B cell (primary cell): ENCODE measurements at regions not wholly inside any gene's neighbourhood (a gene's known extent, or its start where the extent isn't known, plus 50 kb on each side); places are given as distances from the start of the nearest gene placed in this dataset.

Source experiments
- ATAC-seq: fragments of 200-7000 bp; cut with Tn5 transposase; one replicate; pipeline ENCODE4 v1.10.0; 2021; ENCODE audit warnings: low read depth, mild to moderate bottlenecking, moderate number of reproducible peaks, moderate library complexity
- CTCF ChIA-PET: fragments of 350-600 bp; sonication (Branson Sonifier 250); formaldehyde crosslinking; loops from one replicate; lab custom pipeline; 2021; ENCODE audit warnings: antibody characterized with exemption, inconsistent platforms; lab: Charles Lee
- POLR2A ChIA-PET: fragments of 350-600 bp; sonication (Branson Sonifier 250); formaldehyde crosslinking; loops from one replicate; lab custom pipeline; 2021; ENCODE audit warnings: antibody characterized with exemption; lab: Charles Lee
- DNase-seq: peaks from one replicate; pipeline ENCODE4 v3.0.0; 2013
- H2AFZ ChIP-seq: 2 replicates; pipeline ENCODE4 v1.6.1; 2012; ENCODE audit warnings: mild to moderate bottlenecking, low read depth, low read length; ENCODE audit not compliant: insufficient read depth, poor library complexity, severe bottlenecking
- H3K27ac ChIP-seq, 2 donors: 1 replicate in 1 of 2; 2 replicates in 1 of 2; pipeline ENCODE4 v1.5.1; 2012 to 2013; ENCODE audit warnings: low read length in 2 of 2, mild to moderate bottlenecking in 2 of 2, moderate library complexity in 1 of 2
- H3K27me3 ChIP-seq, 4 experiments: fragments of 200-600 bp in 1 of 4; sonication (generic) in 1 of 4; replicated peaks in 1 of 4; 1 replicate in 2 of 4; 2 replicates in 2 of 4; pipeline versions ENCODE4 v1.6.1 to v1.7.0; 2013 to 2016; ENCODE audit warnings: low read length in 3 of 4, mild to moderate bottlenecking in 2 of 4, mixed read lengths in 1 of 4, moderate library complexity in 1 of 4; ENCODE audit not compliant: insufficient read depth in 4 of 4, control insufficient read depth in 3 of 4; ENCODE audit errors: control extremely low read depth in 1 of 4
- H3K36me3 ChIP-seq, 2 experiments: replicated peaks in 1 of 2; 1 replicate in 1 of 2; 2 replicates in 1 of 2; pipeline versions ENCODE4 v1.6.1 to v1.7.1; 2013; ENCODE audit warnings: low read length in 1 of 2; ENCODE audit not compliant: insufficient read depth in 2 of 2, control insufficient read depth in 1 of 2; ENCODE audit errors: control extremely low read depth in 1 of 2, extremely low read depth in 1 of 2
- H3K4me1 ChIP-seq, 2 donors: fragments of 200-600 bp in 1 of 2; sonication (generic) in 1 of 2; 1 replicate in 1 of 2; 2 replicates in 1 of 2; pipeline versions ENCODE4 v1.5.1 to v1.6.1; 2013 to 2017; ENCODE audit warnings: low read length in 2 of 2; ENCODE audit not compliant: control insufficient read depth in 2 of 2, insufficient read depth in 2 of 2
- H3K4me2 ChIP-seq: replicated peaks from 2 replicates; pipeline ENCODE3; 2012; ENCODE audit warnings: mild to moderate bottlenecking, low read depth, low read length; ENCODE audit not compliant: poor library complexity, severe bottlenecking
- H3K4me3 ChIP-seq, 5 experiments: fragments of 200-600 bp in 1 of 5; sonication (generic) in 1 of 5; 1 replicate in 3 of 5; 2 replicates in 2 of 5; pipeline versions ENCODE4 v1.5.1 to v1.7.0; 2011 to 2016; ENCODE audit warnings: low read length in 4 of 5, mild to moderate bottlenecking in 4 of 5, low read depth in 2 of 5, control low read depth in 1 of 5, moderate library complexity in 1 of 5; ENCODE audit not compliant: insufficient read depth in 1 of 5; ENCODE audit errors: control extremely low read depth in 1 of 5, extremely low read depth in 1 of 5
- H3K79me2 ChIP-seq: fragments of 200-600 bp; sonication (generic); one replicate; pipeline ENCODE4 v1.6.0; 2016; ENCODE audit warnings: low read length; ENCODE audit not compliant: control insufficient read depth, insufficient read depth
- H3K9ac ChIP-seq: fragments of 200-600 bp; sonication (generic); 2 replicates; pipeline ENCODE4 v1.6.1; 2017; ENCODE audit warnings: mild to moderate bottlenecking, low read length, moderate library complexity
- H3K9me3 ChIP-seq, 3 donors: one replicate each; pipeline versions ENCODE4 v1.6.1 to v1.7.1; 2013; ENCODE audit warnings: low read length in 2 of 3; ENCODE audit not compliant: control insufficient read depth in 2 of 3, insufficient read depth in 1 of 3; ENCODE audit errors: control extremely low read depth in 1 of 3
- H4K20me1 ChIP-seq: 2 replicates; pipeline ENCODE4 v1.6.0; 2012; ENCODE audit warnings: mild to moderate bottlenecking, low read length; ENCODE audit not compliant: insufficient read depth, control insufficient read depth, poor library complexity, severe bottlenecking
- H3K27ac Mint-ChIP-seq: one replicate; pipeline ENCODE4 v1.8.0; 2021; ENCODE audit warnings: mixed read lengths
- H3K27me3 Mint-ChIP-seq: one replicate; pipeline ENCODE4 v1.8.0; 2021; ENCODE audit warnings: mixed read lengths
- H3K4me1 Mint-ChIP-seq: one replicate; pipeline ENCODE4 v1.8.0; 2021; ENCODE audit warnings: mixed read lengths
- H3K4me3 Mint-ChIP-seq: one replicate; pipeline ENCODE4 v1.8.0; 2021; ENCODE audit warnings: mixed read lengths
- H3K9me3 Mint-ChIP-seq: one replicate; pipeline ENCODE4 v1.8.0; 2022; ENCODE audit warnings: mixed read lengths; ENCODE audit not compliant: insufficient read depth
- CTCF ChIP-seq: fragments of 200-600 bp; IDR thresholded peaks from one replicate; pipeline ENCODE4 v1.8.0; 2022; ENCODE audit warnings: antibody characterized with exemption, mild to moderate bottlenecking
- EZH2 ChIP-seq: IDR thresholded peaks from 2 replicates; pipeline ENCODE4 v1.6.1; 2012; ENCODE audit warnings: borderline replicate concordance, low read depth, mild to moderate bottlenecking, moderate library complexity, low read length; ENCODE audit not compliant: insufficient read depth, poor library complexity, severe bottlenecking
- WGBS: methylation state at CpG from one replicate; pipeline ENCODE4 v1.1.5; 2013; ENCODE audit warnings: missing lambda C conversion rate; ENCODE audit not compliant: insufficient coverage; 5-methylcytosine and 5-hydroxymethylcytosine counted together
- intact Hi-C: fragments of 100-400 bp; cut with micrococcal nuclease; formaldehyde crosslinking; loops from one replicate; pipeline ENCODE4 v1.10.0; 2022

DNA sequence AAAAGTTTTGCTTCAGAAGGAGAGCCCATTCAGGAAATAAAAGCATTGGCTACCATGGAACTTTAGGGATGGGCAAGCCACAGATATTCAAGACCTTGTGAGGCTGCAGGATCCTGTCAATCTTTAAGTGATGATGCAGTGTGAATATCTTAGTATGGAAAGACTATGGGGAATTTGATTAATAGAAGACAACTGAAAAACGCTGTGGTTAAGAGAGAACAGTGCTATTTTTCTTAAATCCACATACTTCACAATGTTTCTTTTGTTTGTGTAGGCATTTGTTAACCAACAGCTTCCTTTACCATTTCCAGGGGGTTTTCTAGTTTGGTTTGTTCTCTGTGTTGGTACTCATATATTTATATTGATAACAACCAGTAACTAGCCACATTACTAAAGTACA lies 90.3 kb downstream of the TMEM212 start:
- no peaks in the 10 kb centered on the region for H3K4me1 Mint-ChIP-seq
- intact Hi-C loops: no loop called here
- Histone ChIP-seq H4K20me1 (no peaks in the 10 kb centered on the region), H2AFZ (no peak overlapping the region), H3K79me2 (no peaks in the 10 kb centered on the region), H3K27ac (no peak overlapping the region), H3K4me2 (no peak overlapping the region), H3K4me1 (no peaks in the 10 kb centered on the region), H3K4me3 (no peak overlapping the region), H3K36me3 (no peaks in the 10 kb centered on the region), H3K9ac (no peak overlapping the region), H3K27me3 (no peaks in the 10 kb centered on the region), H3K9me3 (peaks cover 0 to 1% (median 0%) of the 10 kb centered on the region in 3 donors)
- H3K4me3 Mint-ChIP-seq: no peak overlapping the region
- ATAC-seq (no peak), DNase-seq (no peak)
- H3K27me3 Mint-ChIP-seq: peaks cover 6% of the 10 kb centered on the region
- no peaks in the 10 kb centered on the region for H3K9me3 Mint-ChIP-seq
- ChIA-PET POLR2A (no interaction called here), CTCF (no interaction called here)
- TF ChIP-seq EZH2 (no peak), CTCF (no peak)
- no peak overlapping the region for H3K27ac Mint-ChIP-seq
- no CpG with 5 or more reads among the region's 1 CpG for WGBS

DNA sequence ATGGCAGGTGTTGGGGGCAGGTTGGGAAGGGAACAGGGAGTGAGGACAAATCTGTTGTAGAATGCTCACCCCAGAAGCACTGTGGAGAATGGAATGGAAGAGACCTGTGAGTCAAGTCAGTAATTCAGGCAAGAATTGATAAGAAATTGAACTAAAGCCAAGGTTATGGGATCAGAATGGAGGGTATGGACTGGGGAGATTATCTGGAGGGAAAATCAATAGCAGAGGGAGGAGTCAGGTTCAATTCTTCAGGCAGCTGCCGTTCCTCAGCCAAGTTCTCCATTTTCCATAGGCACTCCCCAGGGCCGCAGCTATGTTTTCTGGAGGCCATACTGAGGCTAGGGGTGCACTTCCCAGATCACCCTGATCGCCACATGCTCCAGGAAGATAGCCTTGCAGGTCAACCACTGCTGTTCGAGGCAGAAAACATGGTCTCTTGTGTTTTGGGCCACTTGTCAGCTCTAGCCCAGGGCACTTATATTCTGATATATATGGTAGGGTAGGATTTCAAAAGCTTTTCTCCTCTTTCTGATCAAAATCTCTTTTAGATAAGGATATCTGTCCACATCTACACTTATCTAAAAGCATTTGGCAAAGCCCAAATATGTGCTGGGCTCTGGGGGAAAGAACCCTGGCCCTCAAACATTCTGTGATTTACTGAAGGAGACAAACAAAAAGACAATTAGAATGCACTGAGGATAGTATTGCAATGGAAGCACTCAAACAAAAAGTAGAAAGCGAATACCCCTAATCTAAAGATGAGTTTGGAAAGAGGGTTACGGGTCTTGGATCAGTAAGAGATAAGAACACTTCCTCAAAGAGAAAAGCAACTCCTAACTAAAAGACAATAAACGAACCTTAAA lies 92.3 kb downstream of the TMEM212 start:
- Mint-ChIP-seq H3K9me3 (no peaks in the 10 kb centered on the region), H3K27ac (no peak overlapping the region), H3K27me3 (peaks cover 6% of the 10 kb centered on the region), H3K4me3 (no peak overlapping the region), H3K4me1 (no peaks in the 10 kb centered on the region)
- intact Hi-C loops: no loop called here
- ATAC-seq (no peak), DNase-seq (no peak)
- Histone ChIP-seq H3K4me3 (no peak overlapping the region), H3K4me2 (no peak overlapping the region), H3K27ac (no peak overlapping the region), H2AFZ (no peak overlapping the region), H3K9me3 (peaks cover 0 to 1% (median 0%) of the 10 kb centered on the region in 3 donors), H3K79me2 (no peaks in the 10 kb centered on the region), H3K4me1 (no peaks in the 10 kb centered on the region), H3K36me3 (no peaks in the 10 kb centered on the region), H3K27me3 (no peaks in the 10 kb centered on the region), H3K9ac (no peak overlapping the region), H4K20me1 (no peaks in the 10 kb centered on the region)
- TF ChIP-seq EZH2: no peak
- POLR2A ChIA-PET: no interaction called here
- CTCF ChIA-PET: no interaction called here
- WGBS: 90% methylated on average over 3 of the region's 7 CpGs
